CD4-positive, alpha-beta T cell (primary cell): ENCODE measurements at regions not wholly inside any gene's neighbourhood (a gene's known extent, or its start where the extent isn't known, plus 50 kb on each side); places are given as distances from the start of the nearest gene placed in this dataset.

Experiments used
- ATAC-seq: fragments of 200-7000 bp; cut with Tn5 transposase; one replicate; pipeline ENCODE4 v1.10.0; 2022; ENCODE audit warnings: mild to moderate bottlenecking; ENCODE audit not compliant: poor library complexity
- CTCF ChIA-PET: fragments of 350-600 bp; sonication (Branson Sonifier 250); formaldehyde crosslinking; loops from one replicate; lab custom pipeline; 2021; ENCODE audit warnings: antibody characterized with exemption, inconsistent platforms; lab: Charles Lee
- POLR2A ChIA-PET: fragments of 350-600 bp; sonication (Branson Sonifier 250); formaldehyde crosslinking; loops from one replicate; lab custom pipeline; 2021; ENCODE audit warnings: antibody characterized with exemption, inconsistent platforms; lab: Charles Lee
- DNase-seq, 14 experiments: peaks; one replicate each; pipeline ENCODE4 v3.0.0-alpha.2; 2013 to 2020; ENCODE audit warnings: mixed read lengths in 2 of 14
- H3K27ac ChIP-seq, 2 donors: one replicate each; pipeline versions ENCODE4 v1.5.1 to v1.7.0; 2013; ENCODE audit warnings: low read length in 2 of 2, low read depth in 1 of 2, mild to moderate bottlenecking in 1 of 2
- H3K27me3 ChIP-seq, 2 experiments: 1 replicate in 1 of 2; 2 replicates in 1 of 2; pipeline versions ENCODE4 v1.6.1 to v1.7.0; 2013; ENCODE audit warnings: low read length in 2 of 2, control low read depth in 1 of 2, mild to moderate bottlenecking in 1 of 2, moderate library complexity in 1 of 2; ENCODE audit not compliant: insufficient read depth in 2 of 2, control insufficient read depth in 1 of 2
- H3K36me3 ChIP-seq: one replicate; pipeline ENCODE4 v1.6.1; 2013; ENCODE audit warnings: low read length, control low read depth; ENCODE audit not compliant: insufficient read depth
- H3K4me1 ChIP-seq: one replicate; pipeline ENCODE4 v1.6.1; 2013; ENCODE audit warnings: low read length, control low read depth; ENCODE audit not compliant: insufficient read depth
- H3K4me3 ChIP-seq: one replicate; pipeline ENCODE4 v1.5.1; 2013; ENCODE audit warnings: mild to moderate bottlenecking, low read length, moderate library complexity
- H3K9me3 ChIP-seq, 2 experiments: 1 replicate in 1 of 2; 2 replicates in 1 of 2; pipeline versions ENCODE4 v1.6.1 to v1.7.0; 2013; ENCODE audit warnings: low read length in 2 of 2, mild to moderate bottlenecking in 2 of 2, control low read depth in 1 of 2, moderate library complexity in 1 of 2; ENCODE audit not compliant: control insufficient read depth in 1 of 2, insufficient read depth in 1 of 2
- H3K27ac Mint-ChIP-seq: one replicate; pipeline ENCODE4 v1.8.0; 2020; ENCODE audit warnings: mixed read lengths
- H3K27me3 Mint-ChIP-seq: one replicate; pipeline ENCODE4 v1.8.0; 2021; ENCODE audit warnings: mixed read lengths
- H3K36me3 Mint-ChIP-seq: one replicate; pipeline ENCODE4 v1.8.0; 2021; ENCODE audit warnings: low read depth, mixed read lengths
- H3K4me1 Mint-ChIP-seq: one replicate; pipeline ENCODE4 v1.8.0; 2021; ENCODE audit warnings: low read depth, mixed read lengths
- H3K4me3 Mint-ChIP-seq: one replicate; pipeline ENCODE4 v1.8.0; 2020; ENCODE audit warnings: mild to moderate bottlenecking, mixed read lengths
- H3K9me3 Mint-ChIP-seq: one replicate; pipeline ENCODE4 v1.8.0; 2020; ENCODE audit warnings: mixed read lengths
- CTCF ChIP-seq: fragments of 200-600 bp; IDR thresholded peaks from one replicate; pipeline ENCODE4 v1.8.0; 2022; ENCODE audit warnings: antibody characterized with exemption, mild to moderate bottlenecking
- intact Hi-C, 2 experiments: fragments of 100-400 bp; cut with DNase I in 1 of 2; cut with micrococcal nuclease in 1 of 2; formaldehyde crosslinking; loops; one replicate each; pipeline versions ENCODE4 v1.15.1 to v1.9.0; 2023 to 2025; cut with DNase I, micrococcal nuclease

DNA sequence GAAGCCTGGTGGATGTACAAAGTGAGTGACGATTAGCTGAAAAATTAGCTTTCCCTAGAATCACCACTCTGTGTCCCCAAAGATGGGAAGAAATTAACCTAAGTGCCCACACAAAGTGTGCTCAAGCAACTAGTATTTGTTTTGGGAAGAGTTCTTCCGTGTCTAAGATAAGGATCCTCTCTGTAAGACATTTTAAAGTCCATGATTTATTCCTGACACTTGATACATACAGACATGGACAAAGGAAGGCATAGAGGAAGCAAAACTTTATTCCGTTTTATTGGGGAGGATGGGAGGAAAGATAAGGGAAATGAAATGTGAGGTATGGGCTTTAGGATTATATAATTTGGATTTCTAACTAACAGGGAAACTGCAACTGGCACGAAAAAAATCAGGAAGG lies 1772.6 kb downstream of the EFNA5 start:
- Mint-ChIP-seq H3K27ac (no peak overlapping the region), H3K27me3 (no peaks in the 10 kb centered on the region), H3K4me1 (no peaks in the 10 kb centered on the region), H3K36me3 (no peaks in the 10 kb centered on the region), H3K4me3 (no peak overlapping the region), H3K9me3 (peaks cover 10% of the 10 kb centered on the region)
- POLR2A ChIA-PET: no interaction called here
- intact Hi-C loops: no loop called here
- DNase-seq (no peak), ATAC-seq (no peak)
- no peak overlapping the region for H3K27ac ChIP-seq
- CTCF ChIA-PET: no interaction called here
- no peak overlapping the region for H3K4me3 ChIP-seq
- no peak for TF ChIP-seq CTCF
- peaks cover 0 to 3% of the 10 kb centered on the region in 2 experiments for H3K9me3 ChIP-seq
- H3K27me3 ChIP-seq: no peaks in the 10 kb centered on the region
- H3K36me3 ChIP-seq: no peaks in the 10 kb centered on the region
- no peaks in the 10 kb centered on the region for H3K4me1 ChIP-seq

DNA sequence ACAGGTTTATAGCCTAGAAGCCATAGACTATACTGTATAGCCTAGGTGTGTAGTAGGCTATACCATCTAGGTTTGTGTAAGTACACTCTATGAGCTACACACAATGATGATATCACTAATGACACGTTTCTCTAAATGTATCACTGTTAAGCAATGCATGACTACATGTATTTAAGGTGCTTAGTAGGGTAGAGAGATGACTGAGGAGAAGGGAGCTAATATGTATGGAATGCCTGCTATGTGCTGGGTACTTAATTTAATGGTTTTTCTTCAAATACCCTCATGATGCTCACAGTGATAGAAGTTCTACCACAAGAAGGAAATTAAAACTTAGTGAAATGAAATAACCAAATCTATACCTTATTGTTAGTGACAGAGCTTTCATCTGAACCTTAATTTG lies 1785.5 kb downstream of the EFNA5 start:
- Mint-ChIP-seq H3K27me3 (no peaks in the 10 kb centered on the region), H3K4me3 (no peak overlapping the region), H3K36me3 (no peaks in the 10 kb centered on the region), H3K27ac (no peak overlapping the region), H3K9me3 (peaks cover 2% of the 10 kb centered on the region), H3K4me1 (no peaks in the 10 kb centered on the region)
- peaks cover 0 to 5% of the 10 kb centered on the region in 2 experiments for H3K9me3 ChIP-seq
- ATAC-seq: no peak
- H3K4me1 ChIP-seq: no peaks in the 10 kb centered on the region
- ChIA-PET POLR2A (no interaction called here), CTCF (no interaction called here)
- H3K4me3 ChIP-seq: no peak overlapping the region
- TF ChIP-seq CTCF: no peak
- H3K27me3 ChIP-seq: no peaks in the 10 kb centered on the region
- intact Hi-C loops: no loop called here
- no peak overlapping the region for H3K27ac ChIP-seq
- DNase-seq: no peak
- H3K36me3 ChIP-seq: no peaks in the 10 kb centered on the region

DNA sequence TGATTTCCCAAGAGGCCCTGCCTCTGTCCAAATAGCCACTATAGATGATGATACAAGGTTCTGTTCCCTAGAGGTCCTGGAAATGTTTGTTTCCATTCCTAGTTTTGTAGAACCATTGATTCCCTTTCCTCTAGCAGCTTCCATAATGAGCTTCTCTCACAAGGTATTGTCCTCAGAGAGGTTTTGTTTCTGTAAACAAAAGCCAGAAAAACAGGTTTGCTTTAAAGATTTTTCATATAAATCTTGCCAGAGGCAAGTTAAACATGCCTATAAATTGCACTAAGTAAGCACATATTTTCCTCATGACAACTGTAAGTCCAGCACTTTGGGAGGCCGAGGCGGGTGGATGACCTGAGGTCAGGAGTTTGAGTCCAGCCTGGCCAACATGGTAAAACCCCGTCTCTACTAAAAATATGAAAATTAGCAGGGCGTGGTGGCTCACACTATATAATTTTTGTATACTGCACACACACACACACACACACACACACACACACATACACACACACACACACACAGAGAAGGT lies 1787.7 kb downstream of the EFNA5 start:
- POLR2A ChIA-PET: no interaction called here
- Histone ChIP-seq H3K4me1 (no peaks in the 10 kb centered on the region), H3K27me3 (no peaks in the 10 kb centered on the region), H3K9me3 (peaks cover 0 to 4% of the 10 kb centered on the region in 2 experiments), H3K4me3 (no peak overlapping the region), H3K27ac (no peak overlapping the region), H3K36me3 (no peaks in the 10 kb centered on the region)
- CTCF ChIA-PET: no interaction called here
- Mint-ChIP-seq H3K27me3 (no peaks in the 10 kb centered on the region), H3K4me3 (no peak overlapping the region), H3K36me3 (no peaks in the 10 kb centered on the region), H3K27ac (no peak overlapping the region), H3K9me3 (peaks cover 2% of the 10 kb centered on the region), H3K4me1 (no peaks in the 10 kb centered on the region)
- ATAC-seq (no peak), DNase-seq (no peak)
- TF ChIP-seq CTCF: no peak
- intact Hi-C loops: no loop called here
